Muscle of arm (tissue), 1 donor: ENCODE measurements at regions not wholly inside any gene's neighbourhood (a gene's known extent, or its start where the extent isn't known, plus 50 kb on each side); places are given as distances from the start of the nearest gene placed in this dataset.
A peak's percentile ranks its signal among the peaks of the same experiment; 100 is the strongest.

Experiments
- DNase-seq: peaks from one replicate; pipeline ENCODE4 v3.0.0-alpha.2; 2013

GRCh38 chr1:14440166-14440565 lies 158.3 kb upstream of the KAZN start:
- no peak for DNase-seq

GRCh38 chr1:14440731-14441130 lies 157.8 kb upstream of the KAZN start:
- no peak for DNase-seq

GRCh38 chr1:14441302-14441741 lies 157.2 kb upstream of the KAZN start:
- no peak for DNase-seq

GRCh38 chr1:14442669-14443068 lies 155.8 kb upstream of the KAZN start:
- DNase-seq: no peak

- no peak for DNase-seq
Observed at GRCh38 chr1:14443164-14443787, 155.2 kb upstream of the KAZN start.

- no peak for DNase-seq
Observed at GRCh38 chr1:14451217-14451616, 147.3 kb upstream of the KAZN start.

- DNase-seq: no peak
Observed at GRCh38 chr1:14452551-14452950, 145.9 kb upstream of the KAZN start.

- no peak for DNase-seq
Observed at GRCh38 chr1:14460173-14460572, 138.3 kb upstream of the KAZN start.

GRCh38 chr1:14462851-14463250 lies 135.6 kb upstream of the KAZN start:
- DNase-seq: no peak

- DNase-seq: no peak
Observed at GRCh38 chr1:14466006-14466405, 132.5 kb upstream of the KAZN start.

GRCh38 chr1:14467112-14467511 lies 131.4 kb upstream of the KAZN start:
- DNase-seq: no peak

GRCh38 chr1:14468751-14469150 lies 129.7 kb upstream of the KAZN start:
- DNase-seq: no peak

- no peak for DNase-seq
Observed at GRCh38 chr1:14470802-14471201, 127.7 kb upstream of the KAZN start.

- no peak for DNase-seq
Observed at GRCh38 chr1:14474856-14475255, 123.6 kb upstream of the KAZN start.

GRCh38 chr1:14476170-14476955 lies 122.1 kb upstream of the KAZN start:
- no peak for DNase-seq

- no peak for DNase-seq
Observed at GRCh38 chr1:14478120-14478519, 120.4 kb upstream of the KAZN start.

- DNase-seq: no peak
Observed at GRCh38 chr1:14479865-14480264, 118.6 kb upstream of the KAZN start.

- DNase-seq: peak; percentile 73
Observed at GRCh38 chr1:14482784-14483450, 115.6 kb upstream of the KAZN start.

GRCh38 chr1:14485285-14485684 lies 113.2 kb upstream of the KAZN start:
- DNase-seq: no peak

- no peak for DNase-seq
Observed at GRCh38 chr1:14486401-14487201, 111.9 kb upstream of the KAZN start.

- no peak for DNase-seq
Observed at GRCh38 chr1:14487671-14488070, 110.8 kb upstream of the KAZN start.

- DNase-seq: no peak
Observed at GRCh38 chr1:14494911-14495310, 103.6 kb upstream of the KAZN start.
